SU-DHL-6 (cell line): ENCODE measurements at regions not wholly inside any gene's neighbourhood (a gene's known extent, or its start where the extent isn't known, plus 50 kb on each side); places are given as distances from the start of the nearest gene placed in this dataset.
"Not testable (repeated sequence)": the region's sequence is repeated elsewhere in the genome, so short reads cannot be mapped to it uniquely, and the experiment has no call there.

Experiments used
- H2AFZ ChIP-seq: fragments of 200-600 bp; sonication (generic); 2 replicates; pipeline ENCODE4 v1.6.1; 2014; ENCODE audit warnings: low read depth, mild to moderate bottlenecking, moderate library complexity, mixed read lengths, antibody characterized with exemption, low read length; ENCODE audit not compliant: severe bottlenecking
- H3F3A ChIP-seq: fragments of 200-600 bp; shearing (Covaris generic); 2 replicates; pipeline ENCODE4 v1.6.0; 2016; ENCODE audit warnings: antibody characterized with exemption, mild to moderate bottlenecking; ENCODE audit not compliant: insufficient read depth
- H3K27ac ChIP-seq: fragments of 200-600 bp; sonication (generic); 2 replicates; pipeline ENCODE4 v1.5.1; 2016; ENCODE audit warnings: low read depth, mild to moderate bottlenecking, low read length, moderate library complexity, mixed read lengths
- H3K27me3 ChIP-seq: fragments of 200-600 bp; sonication (generic), shearing (Covaris generic); 2 replicates; pipeline ENCODE4 v1.6.0; 2014; ENCODE audit warnings: mild to moderate bottlenecking, low read length
- H3K36me3 ChIP-seq: fragments of 200-600 bp; sonication (generic); 2 replicates; pipeline ENCODE4 v1.6.1; 2014; ENCODE audit warnings: mild to moderate bottlenecking, low read length, mixed read lengths
- H3K4me2 ChIP-seq: fragments of 300-600, 200-600 bp; shearing (Covaris generic), sonication (generic); 2 replicates; pipeline ENCODE4 v1.6.0; 2014; ENCODE audit warnings: low read length, low read depth, mild to moderate bottlenecking; ENCODE audit not compliant: poor library complexity, severe bottlenecking
- H3K4me3 ChIP-seq: fragments of 200-600 bp; sonication (generic); 2 replicates; pipeline ENCODE4 v1.5.1; 2014; ENCODE audit warnings: antibody characterized with exemption, low read length, mild to moderate bottlenecking, mixed read lengths; ENCODE audit not compliant: insufficient read depth, poor library complexity, severe bottlenecking
- H3K79me2 ChIP-seq: fragments of 200-600 bp; sonication (generic); 2 replicates; pipeline ENCODE4 v1.6.1; 2014; ENCODE audit warnings: mild to moderate bottlenecking, low read length, moderate library complexity; ENCODE audit not compliant: insufficient read depth
- H3K9ac ChIP-seq: fragments of 200-600 bp; sonication (generic); 2 replicates; pipeline ENCODE4 v1.7.0; 2014; ENCODE audit warnings: mild to moderate bottlenecking, low read length
- H3K9me2 ChIP-seq: fragments of 200-600 bp; sonication (generic); replicated peaks from 2 replicates; pipeline ENCODE4 v1.6.1; 2014; ENCODE audit warnings: low read length; ENCODE audit not compliant: insufficient read depth
- H3K9me3 ChIP-seq: fragments of 200-600 bp; sonication (generic); 2 replicates; pipeline ENCODE4 v1.6.1; 2014; ENCODE audit warnings: low read length, mixed read lengths; ENCODE audit not compliant: insufficient read depth
- H4K20me1 ChIP-seq: fragments of 200-600 bp; sonication (generic); 2 replicates; pipeline ENCODE4 v1.6.1; 2014; ENCODE audit warnings: low read depth, mild to moderate bottlenecking, antibody characterized with exemption, low read length, moderate library complexity, mixed read lengths
- CTCF ChIP-seq: fragments of 200-600 bp; sonication (generic); IDR thresholded peaks from one replicate; pipeline ENCODE4 v1.5.1; 2017; ENCODE audit warnings: antibody characterized with exemption, mild to moderate bottlenecking, low read length, moderate library complexity; ENCODE audit not compliant: insufficient read depth, poor library complexity, severe bottlenecking
- EZH2phosphoT487 ChIP-seq: fragments of 200-600 bp; sonication (generic), shearing (Covaris generic); conservative IDR thresholded peaks from 2 replicates; pipeline ENCODE4 v1.6.1; 2018; ENCODE audit warnings: mild to moderate bottlenecking, antibody characterized with exemption, low read length, moderate library complexity, mixed read lengths

- Histone ChIP-seq H3K9me3 (no peaks in the 10 kb centered on the region), H3F3A (no peaks in the 10 kb centered on the region), H3K27me3 (no peaks in the 10 kb centered on the region), H3K9me2 (no peaks in the 10 kb centered on the region), H3K79me2 (no peaks in the 10 kb centered on the region), H3K4me3 (no peak overlapping the region), H4K20me1 (no peaks in the 10 kb centered on the region), H2AFZ (no peak overlapping the region), H3K36me3 (no peaks in the 10 kb centered on the region), H3K4me2 (no peak overlapping the region), H3K9ac (no peak overlapping the region), H3K27ac (no peak overlapping the region)
- TF ChIP-seq CTCF (no peak), EZH2phosphoT487 (no peak)
Measured at GRCh38 chr10:21039721-21040120, 142.6 kb upstream of the NEBL start.

GRCh38 chr10:21036757-21037156 lies 139.6 kb upstream of the NEBL start:
- Histone ChIP-seq H3K27me3 (no peaks in the 10 kb centered on the region), H3K36me3 (no peaks in the 10 kb centered on the region), H3K9me2 (no peaks in the 10 kb centered on the region), H4K20me1 (no peaks in the 10 kb centered on the region), H3K4me3 (no peak overlapping the region), H3F3A (no peaks in the 10 kb centered on the region), H3K9ac (no peak overlapping the region), H3K4me2 (no peak overlapping the region), H3K9me3 (no peaks in the 10 kb centered on the region), H2AFZ (no peak overlapping the region), H3K27ac (no peak overlapping the region), H3K79me2 (no peaks in the 10 kb centered on the region)
- TF ChIP-seq CTCF, result no peak
- TF ChIP-seq EZH2phosphoT487, result no peak

GRCh38 chr10:21034770-21035169 lies 137.7 kb upstream of the NEBL start:
- H3K79me2 ChIP-seq, H3K36me3 ChIP-seq, H3K27ac ChIP-seq, H4K20me1 ChIP-seq, H3K4me2 ChIP-seq, H3K9me3 ChIP-seq, H3K9ac ChIP-seq, H2AFZ ChIP-seq, H3F3A ChIP-seq, H3K27me3 ChIP-seq, H3K4me3 ChIP-seq, H3K9me2 ChIP-seq: not testable (repeated sequence)

DNA sequence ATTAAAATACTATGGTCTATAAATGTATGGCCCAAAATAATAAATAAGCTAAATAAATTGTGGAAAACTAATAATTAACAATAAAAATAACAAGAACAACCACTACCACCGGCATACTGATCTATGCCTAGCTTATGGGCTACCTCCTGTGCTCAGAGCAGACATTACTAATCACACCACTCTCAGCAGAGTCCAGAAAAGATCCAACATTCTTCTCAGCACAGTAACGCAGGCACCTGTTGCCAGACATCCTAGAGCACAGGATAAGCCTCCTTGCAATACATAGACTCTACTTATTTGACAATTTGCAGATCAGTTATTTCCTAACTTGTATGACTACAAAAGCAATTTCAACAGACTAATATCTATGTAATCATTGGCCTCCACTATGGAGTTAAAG lies 137.1 kb upstream of the NEBL start:
- Histone ChIP-seq H3K27me3 (no peaks in the 10 kb centered on the region), H3K9me2 (no peaks in the 10 kb centered on the region), H4K20me1 (no peaks in the 10 kb centered on the region), H3K9ac (no peak overlapping the region), H3K4me3 (no peak overlapping the region), H3K36me3 (no peaks in the 10 kb centered on the region), H3K4me2 (no peak overlapping the region), H3K79me2 (no peaks in the 10 kb centered on the region), H3K27ac (no peak overlapping the region), H3F3A (no peaks in the 10 kb centered on the region), H2AFZ (no peak overlapping the region), H3K9me3 (no peaks in the 10 kb centered on the region)
- TF ChIP-seq EZH2phosphoT487 (no peak), CTCF (no peak)
